HG02588 (cell line): ENCODE measurements at regions not wholly inside any gene's neighbourhood (a gene's known extent, or its start where the extent isn't known, plus 50 kb on each side); places are given as distances from the start of the nearest gene placed in this dataset.
A peak's percentile ranks its signal among the peaks of the same experiment; 100 is the strongest.

Source experiments
- ATAC-seq: cut with Tn5 transposase; IDR thresholded peaks from one replicate; pipeline ENCODE4 v1.9.1; 2021; ENCODE audit warnings: mild to moderate bottlenecking, moderate library complexity; ENCODE audit not compliant: unreplicated experiment

DNA sequence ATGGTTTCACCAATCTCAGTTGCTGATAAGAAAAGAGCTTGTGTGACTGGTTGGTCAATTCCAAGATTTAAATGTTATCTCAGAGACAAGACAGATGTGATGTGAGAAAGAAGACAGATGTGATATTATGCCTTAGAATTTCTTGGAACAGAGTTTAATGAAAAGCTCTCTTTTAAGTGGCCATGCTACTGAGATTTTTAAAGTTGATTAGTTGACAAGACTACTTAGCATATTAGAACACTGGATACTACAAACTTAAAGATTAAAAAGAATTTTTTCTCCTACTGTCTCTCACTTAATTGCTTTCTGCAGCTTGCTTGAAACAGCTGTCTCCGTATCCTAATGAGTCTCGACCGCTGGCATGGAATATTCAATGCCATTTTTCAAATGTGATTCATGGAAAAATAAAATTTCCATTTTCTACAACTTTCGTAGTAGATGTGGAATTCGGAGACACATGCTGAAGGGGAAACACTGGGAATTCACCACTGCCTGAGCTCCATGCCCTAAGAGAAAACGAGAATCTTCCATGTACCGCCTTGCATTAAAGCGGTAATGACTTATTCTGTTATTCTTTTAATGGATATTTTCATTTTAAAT is 634.2 kb upstream of the SETBP1 start:
- no peak for ATAC-seq

DNA sequence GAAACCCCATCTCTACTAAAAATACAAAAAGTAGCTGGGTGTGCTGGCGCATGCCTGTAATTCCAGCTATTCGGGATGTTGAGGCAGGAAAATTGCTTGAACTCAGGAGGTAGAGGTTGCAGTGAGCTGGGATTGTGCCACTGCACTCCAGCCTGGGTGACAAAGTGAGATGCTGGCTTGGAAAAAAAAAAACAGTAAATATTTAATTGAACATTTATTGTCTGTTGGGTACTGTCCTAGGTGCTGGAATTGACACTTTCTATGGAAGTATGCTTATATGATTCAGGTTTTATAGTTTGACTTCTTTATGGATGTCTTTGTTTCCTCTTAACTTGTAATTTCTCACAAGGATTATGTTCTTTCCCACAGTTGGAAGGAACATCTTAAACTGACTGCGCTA is 633.1 kb upstream of the SETBP1 start:
- no peak for ATAC-seq

DNA sequence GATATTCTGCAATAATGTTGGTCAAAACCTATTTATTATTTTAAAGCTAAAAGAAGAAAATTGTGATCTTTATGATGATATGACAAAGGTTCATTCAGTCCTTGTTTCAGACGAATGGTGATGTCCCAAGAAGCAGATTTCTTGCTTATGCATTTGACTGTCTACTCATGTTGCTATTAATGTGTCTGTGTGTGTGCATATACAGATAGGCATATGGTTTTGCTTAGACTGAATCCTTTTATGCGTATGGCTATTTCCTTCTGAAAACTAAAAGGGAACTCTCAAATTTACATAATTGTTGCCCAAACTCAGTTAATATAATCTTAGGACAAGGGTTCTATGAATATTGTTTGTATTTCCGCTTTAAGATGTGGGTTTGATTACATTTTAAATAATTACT is 632.3 kb upstream of the SETBP1 start:
- no peak for ATAC-seq

DNA sequence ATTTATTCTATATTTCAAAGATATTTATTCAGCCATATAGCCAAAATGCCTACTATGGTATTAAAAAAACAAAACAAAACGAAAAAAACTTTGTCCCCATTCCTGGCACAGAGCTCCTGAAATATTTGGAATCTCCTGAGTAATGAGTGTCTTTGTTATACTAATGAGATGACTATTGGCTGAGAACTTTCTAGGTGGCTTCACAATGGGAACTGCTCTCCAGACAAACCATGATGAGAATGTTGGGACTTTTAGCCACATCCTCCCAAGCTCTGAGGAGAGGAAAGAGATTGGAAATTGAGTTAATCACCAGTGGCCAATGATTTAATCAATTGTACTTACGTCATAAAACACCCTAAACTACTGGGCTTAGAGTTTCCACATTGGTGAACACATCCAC is 631.8 kb upstream of the SETBP1 start:
- ATAC-seq: no peak

DNA sequence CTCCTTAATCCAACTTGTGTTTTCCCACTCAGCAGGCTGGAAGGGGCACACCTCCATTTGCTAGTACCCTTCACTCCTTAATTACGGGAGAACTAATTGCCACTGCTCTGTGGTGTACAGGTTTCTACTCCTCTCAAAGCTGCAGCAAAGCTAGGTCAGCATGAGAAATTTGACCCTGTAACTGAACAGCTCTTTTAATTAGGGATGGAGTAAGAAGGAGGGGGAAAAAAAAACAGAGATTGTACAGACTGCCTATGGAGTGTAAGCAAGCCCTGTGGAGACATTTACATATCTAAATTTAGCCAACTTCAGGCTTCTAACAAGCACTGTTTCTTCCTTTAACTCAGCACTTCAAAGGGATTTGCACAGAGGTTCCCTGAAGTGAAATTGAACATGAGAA is 629.7 kb upstream of the SETBP1 start:
- no peak for ATAC-seq

DNA sequence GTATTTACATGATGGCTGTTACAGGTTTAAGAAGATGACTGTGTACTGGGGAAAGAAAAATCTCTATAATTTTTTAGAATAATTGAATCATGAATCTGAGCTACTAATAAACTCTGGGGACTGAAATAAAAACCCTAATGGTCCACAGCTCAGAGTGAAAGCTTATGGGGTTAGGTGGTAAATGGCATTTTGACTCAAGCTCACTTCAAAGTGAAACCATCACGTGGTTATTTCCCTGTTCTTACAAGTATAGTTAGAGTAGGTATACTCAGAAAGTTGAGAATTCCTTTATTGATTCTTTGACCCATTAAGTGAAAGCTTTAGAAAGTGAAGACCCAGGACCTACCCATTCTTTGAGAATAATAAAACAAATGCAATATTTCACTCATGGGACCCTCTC is 626.2 kb upstream of the SETBP1 start:
- no peak for ATAC-seq

DNA sequence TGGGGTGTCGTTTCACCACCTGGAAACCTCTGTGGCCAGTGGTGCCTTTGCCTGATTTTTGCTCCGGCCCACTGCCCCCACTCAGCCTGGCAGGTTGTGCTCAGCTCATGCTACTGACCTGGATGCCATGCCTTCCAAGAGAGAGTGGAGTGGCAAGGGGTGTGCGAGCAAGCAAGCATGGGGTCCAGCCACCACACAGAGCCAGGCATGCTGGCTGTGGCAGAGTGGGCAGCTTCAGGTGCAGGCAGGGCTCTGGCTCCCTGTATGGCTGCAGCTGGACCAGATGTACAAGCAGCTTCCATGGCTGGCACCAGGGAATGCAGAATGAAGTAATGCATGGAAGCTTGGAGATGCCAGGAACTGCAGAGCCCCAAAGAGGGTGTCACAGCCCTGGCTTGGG is 620.5 kb upstream of the SETBP1 start:
- no peak for ATAC-seq

DNA sequence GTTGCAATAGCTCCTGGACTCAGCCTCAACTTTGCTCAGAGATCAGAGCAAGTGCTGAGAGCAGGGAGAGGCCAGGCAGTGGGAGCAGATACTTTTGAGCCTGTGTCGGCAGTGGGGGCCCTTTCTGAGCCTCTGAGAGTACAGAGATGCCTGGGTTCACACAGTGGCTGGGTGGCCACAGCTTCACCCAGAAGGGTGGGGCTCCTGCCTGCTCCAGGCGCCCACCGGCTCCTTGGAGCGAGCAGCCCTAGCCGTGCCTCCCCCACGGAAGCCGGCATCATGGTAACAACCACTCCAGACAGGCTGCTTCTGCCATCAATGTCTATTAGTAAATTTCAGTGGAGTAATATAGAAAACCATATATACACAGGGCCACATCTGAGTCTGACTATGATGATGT is 619.2 kb upstream of the SETBP1 start:
- no peak for ATAC-seq

DNA sequence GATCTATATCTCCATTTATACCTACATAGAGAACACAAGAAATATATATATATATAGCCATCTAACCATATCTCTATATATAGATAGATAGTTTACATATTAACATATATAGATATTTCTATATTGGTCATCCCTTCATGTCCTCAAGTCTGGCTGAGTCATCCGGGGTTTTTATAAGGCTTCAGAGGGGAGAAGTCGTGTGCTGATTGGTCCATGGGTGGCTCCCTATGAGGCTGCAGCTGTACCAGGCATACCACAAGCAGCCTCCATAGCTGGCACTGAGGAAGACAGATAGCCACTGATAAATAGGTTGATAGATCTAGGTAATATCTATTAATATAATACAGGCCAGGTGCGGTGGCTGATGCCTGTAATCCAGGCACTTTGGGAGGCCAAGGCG is 618.3 kb upstream of the SETBP1 start:
- ATAC-seq: peak; percentile 68

DNA sequence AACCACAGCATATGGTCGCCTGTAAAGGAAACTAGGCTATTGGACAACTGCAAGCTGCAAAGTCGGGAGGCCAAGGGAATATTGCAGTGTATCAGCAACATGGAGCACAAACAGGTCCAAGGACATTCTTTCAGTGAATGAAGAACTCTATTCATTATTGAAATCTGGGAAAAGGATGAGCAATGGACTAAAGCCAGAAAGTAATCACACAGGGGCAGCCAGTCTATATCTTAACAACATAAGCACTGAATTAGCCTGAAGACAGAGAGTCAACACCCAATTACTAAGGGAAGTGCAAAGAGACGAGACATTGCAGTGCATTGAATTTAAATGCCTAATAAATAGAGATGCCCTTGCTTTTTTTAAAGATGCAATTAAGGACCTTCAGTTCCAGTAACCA is 615.5 kb upstream of the SETBP1 start:
- ATAC-seq: no peak

DNA sequence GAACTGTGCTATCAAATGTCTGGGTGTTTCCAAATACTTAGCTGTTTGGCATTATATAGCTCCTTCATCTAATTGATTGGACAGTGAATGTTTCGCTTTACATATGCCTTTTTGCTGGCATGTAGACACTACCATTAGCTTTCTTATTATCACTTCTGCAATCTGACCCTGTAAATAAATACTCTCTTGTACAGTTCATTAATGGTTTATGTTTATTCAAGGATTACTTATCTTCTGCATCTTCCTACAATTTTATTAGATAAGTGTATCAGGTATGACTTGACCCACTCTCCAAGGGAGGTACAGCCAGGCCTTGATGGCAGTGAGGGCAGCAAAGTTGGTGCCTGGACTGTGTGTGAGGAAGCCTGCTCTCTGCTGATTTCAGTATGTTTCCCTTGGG is 614.1 kb upstream of the SETBP1 start:
- no peak for ATAC-seq

DNA sequence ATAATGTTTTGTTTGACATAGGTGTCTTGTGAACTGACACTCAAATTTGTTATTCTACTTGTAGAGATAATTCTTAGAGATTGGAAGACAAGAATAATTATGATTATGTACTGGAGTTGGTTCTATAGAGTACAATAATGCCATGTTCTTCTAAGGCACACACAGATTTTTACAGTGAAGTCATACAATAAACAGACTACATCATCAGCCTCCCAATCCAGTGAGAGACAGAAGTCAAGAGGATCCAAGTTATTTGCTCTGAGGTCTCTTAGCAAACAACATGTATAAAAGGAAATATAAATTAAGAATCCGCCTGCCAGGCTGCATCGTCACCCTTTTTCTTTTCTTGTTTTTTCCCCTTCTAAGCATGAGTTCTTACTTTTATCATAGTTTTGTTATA is 613.5 kb upstream of the SETBP1 start:
- ATAC-seq: no peak

DNA sequence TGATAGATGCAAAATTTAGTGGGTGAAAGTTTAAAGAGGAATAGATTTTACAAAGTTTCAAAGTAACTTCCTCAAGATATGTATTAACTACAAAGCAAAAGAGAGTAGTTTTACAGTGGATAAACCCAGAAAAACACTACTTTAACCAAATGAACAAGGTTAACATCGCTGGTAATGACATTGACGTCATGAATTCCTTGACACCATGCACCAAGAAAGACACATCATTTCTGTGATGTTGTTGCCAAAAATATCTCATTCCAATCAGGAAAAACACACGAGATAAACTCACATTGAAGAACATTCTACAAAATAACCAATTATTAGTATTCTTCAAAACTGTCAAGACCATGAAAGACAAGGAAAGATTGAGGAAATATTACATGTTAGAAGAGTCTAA is 605.6 kb upstream of the SETBP1 start:
- no peak for ATAC-seq

DNA sequence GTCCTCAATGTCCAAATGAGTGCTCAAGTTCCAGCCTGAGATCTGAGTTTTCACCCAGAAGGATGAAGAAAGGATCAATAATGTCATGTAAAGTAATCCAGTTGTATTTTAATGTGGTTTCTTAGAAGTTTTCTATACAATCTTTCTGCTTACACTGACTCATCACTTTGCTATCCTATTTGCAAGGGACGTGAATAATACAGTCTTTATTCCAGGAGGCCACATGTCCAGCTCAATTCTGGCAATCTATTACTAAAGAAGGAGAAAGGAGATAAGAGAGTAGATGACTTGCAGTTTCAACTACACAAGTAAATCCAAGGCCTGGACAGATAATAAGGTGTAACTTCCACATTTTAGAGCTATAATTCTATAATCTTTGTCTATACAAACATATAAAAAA is 601.1 kb upstream of the SETBP1 start:
- ATAC-seq: no peak

DNA sequence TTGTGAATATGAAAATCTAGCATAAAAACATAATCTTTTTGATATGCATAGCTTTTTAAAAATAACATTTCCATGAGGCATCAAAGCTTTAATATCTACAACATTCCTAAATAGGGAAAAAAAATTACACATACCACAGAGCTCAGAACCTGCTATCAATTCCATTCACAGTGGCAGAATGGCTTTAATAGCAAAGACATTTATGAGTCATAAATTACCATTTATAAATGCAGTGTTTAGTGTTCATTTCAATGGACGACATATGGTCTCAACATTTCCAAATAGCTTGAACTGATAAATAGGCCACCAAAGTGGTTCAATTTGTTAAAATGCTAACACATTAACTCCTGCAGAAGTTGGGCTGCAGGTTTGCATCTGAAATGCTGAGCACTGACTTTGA is 600.6 kb upstream of the SETBP1 start:
- no peak for ATAC-seq

DNA sequence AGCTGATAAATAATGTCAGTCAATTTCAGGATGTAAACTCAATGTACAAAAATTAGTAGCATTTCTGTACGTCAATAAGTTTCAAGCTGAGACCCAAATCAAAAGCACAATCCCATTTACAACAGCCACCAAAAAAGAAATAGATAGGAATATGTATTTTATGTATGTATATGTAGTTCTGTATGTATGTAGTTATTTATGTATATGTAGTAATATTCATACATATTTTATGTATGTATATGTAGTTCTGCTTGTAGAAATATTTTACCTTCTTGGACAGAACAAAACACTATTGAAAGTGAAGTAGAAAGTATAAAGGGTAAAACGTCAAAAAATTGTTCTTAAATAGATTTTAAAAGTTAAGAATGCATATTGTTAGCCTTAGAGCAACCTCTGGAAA is 591.0 kb upstream of the SETBP1 start:
- ATAC-seq: no peak

DNA sequence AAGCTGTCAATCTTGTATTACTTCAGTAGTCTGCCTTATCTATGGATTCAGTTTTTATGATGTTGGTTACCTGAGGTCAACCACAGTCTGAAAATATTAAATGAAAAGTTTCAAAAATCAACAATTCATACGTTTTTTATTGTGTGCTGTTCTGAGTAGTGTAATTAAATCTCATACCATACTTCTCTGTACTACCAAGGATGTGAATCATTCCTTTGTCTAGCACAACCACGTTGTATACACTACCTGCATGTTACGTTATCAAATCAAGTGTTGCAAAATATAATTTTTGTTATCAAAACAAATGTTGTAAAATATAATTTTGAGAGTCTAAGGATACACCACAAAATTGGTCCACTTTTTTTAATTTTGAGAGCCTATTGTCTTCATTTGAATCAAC is 590.2 kb upstream of the SETBP1 start:
- no peak for ATAC-seq

DNA sequence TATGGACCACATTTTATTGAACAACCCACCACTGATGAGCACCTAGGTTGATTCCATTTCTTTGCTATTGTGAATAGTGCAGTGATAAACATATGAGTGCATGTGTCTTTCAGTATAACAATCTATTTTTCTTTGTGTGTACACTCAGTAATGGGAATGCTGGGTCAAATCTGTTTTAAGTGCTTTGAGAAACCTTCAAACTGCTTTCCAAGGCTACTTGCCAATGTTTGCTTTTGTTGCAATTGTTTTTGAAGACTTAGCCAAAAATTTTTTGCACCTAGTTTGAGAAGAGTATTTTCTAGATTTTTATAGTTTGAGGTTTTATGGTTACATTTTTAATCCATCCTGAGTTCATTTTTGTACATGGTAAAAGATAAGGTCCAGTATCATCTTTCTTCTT is 587.4 kb upstream of the SETBP1 start:
- no peak for ATAC-seq

DNA sequence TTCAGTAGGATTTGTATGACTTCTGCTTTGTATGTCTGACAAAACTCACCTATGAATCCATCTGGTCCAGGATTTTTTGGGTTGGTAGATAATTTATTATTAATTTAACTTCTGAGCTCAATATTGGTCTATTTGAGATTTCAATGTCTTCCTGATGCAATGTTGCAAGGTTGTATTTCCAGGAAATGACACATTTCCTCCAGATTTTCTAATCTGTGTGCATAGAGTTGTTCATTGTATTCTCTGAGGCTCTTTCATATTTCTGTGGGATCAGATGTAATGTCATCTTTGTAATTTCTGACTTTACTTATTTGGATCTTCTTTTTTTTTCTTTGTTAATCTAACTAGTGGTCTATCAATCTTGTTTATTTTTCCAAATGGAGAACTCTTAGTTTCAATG is 584.7 kb upstream of the SETBP1 start:
- no peak for ATAC-seq

DNA sequence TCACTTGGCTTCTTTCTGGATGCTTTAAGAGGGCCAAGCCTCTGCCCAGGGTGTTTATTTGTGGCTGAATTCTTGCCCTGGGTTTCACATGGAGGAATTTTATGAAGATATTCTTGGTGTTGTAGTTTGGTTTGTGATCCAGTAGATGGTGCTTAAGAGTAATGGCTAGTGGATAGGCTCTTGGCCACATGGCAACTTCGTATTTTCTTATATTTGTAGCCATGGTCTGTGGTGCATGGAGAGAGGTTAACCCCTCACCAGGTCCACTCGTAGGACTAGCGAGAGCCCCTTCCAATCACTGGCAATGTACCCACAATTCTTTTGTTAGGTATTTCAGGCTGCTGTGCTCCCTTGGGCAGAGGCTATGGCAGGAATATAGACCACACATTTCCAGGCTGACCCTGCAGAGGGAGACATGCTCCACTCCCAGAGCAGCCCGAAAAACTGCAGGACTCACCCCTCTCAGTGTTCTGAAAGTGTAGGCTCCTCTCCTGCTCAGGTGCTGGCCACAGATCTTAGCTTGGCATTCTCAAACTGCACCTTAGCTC is 582.1 kb upstream of the SETBP1 start:
- ATAC-seq: no peak

DNA sequence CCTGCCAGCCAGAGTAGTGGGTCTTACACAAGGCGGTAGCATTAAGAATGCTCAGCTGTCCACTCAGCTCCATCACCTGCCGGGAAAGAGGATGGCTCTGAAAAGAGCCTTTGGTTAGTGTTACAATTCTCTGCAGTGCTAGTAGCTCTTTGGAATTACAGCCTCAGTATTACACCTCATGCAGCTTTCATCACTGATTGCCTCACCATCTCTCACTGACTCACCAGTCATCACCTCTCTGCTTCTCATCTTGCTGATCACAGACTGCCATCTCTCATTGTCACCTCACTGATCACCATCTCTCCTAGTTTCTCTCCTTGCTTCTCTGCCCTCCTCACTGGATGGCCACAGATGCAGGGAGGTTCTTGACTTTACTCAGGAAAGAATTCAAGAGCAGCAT is 573.5 kb upstream of the SETBP1 start:
- ATAC-seq: no peak

DNA sequence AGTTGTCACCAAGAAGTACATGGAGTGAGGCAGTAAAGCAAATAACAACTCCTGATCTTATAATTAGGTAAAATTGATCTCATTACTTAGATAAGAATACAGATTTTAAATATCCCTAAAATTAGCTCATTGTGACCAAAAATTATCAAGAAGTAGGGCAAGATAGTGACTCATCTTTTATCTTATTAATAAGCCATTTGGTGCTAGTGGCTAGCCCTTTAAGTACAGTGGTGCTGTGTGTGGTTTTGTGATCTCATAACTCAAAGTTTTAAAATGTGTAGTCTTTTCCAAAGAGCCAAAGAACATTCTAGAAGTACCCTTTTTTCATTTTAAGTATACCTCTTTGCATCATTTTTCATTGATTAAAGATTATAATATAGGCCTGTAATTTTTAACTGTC is 569.4 kb upstream of the SETBP1 start:
- no peak for ATAC-seq

DNA sequence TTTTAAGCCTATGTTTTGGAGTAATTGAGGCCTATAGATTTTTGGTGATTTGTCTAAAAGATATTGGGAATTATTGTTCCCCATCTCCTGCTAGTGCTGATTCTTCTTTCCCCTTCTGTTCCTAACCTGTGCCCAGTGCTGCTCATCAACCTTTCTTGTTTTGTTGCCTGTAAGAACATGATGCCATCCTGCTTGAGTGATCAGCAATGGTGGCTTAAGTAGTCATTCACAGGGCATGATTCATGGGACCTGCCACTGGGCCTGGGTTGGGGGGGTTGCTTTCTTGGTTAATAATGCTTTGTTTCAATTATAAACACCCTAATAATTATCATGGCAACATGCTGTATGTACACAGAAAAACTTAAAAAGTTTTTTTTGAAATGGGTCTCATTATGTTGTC is 562.9 kb upstream of the SETBP1 start:
- ATAC-seq: no peak

DNA sequence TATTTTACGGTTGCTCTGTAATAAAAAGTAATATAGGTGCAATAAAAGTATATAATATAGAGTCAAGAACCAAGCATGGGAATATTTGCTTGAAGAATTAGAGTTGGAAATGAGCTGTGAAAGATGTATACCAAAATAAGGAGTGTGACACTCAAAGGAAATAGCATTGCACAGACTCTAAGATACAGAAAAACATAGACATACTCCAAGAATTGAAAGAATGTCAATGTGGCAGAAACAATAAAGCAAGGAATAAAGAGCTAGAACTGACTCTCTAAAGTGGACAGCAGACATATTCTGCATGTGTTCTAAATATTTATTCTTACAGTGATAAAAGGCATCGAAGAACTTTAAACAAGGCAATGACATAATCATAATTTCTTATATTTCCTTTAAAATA is 561.1 kb upstream of the SETBP1 start:
- no peak for ATAC-seq
